ENCODE measurements at regions not wholly inside any gene's neighbourhood (a gene's known extent, or its start where the extent isn't known, plus 50 kb on each side); places are given as distances from the start of the nearest gene placed in this dataset.

DNA sequence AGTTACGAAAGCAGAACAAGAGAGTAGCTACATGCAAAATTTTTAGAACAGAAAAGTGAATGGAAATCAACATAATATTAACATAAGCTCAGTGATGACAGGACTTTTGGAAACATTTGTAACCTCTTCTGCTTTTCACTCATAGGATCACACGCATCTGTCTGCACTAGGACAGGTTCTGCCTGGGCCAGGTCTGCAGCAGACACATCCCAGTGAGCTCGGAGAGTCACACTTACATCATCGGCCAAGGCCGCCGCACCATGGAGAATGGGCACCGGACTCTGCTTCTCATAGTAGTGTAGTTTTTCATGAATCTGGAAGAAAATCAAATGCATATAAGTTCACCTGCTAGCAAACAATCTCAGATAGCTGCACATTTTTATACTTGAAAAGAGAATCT is 150.9 kb upstream of the ODAD2 start:
- H3K79me2 ChIP-seq (replicated peaks; ENCODE audit: insufficient read depth, low read length) = no peaks in the 10 kb centered on the region
- no peak overlapping the region for H2AFZ ChIP-seq (ENCODE audit: low read depth, low read length)
- H3K4me2 ChIP-seq (ENCODE audit: low read length) = no peak overlapping the region
- H3K36me3 ChIP-seq (ENCODE audit: insufficient read depth, low read length) = no peaks in the 10 kb centered on the region
- TF ChIP-seq TAF1 (IDR thresholded peaks at IDR 0.05; ENCODE audit: low read depth) (no peak), POLR2AphosphoS5 (IDR thresholded peaks at IDR 0.05) (no peak), RAD21 (conservative IDR thresholded peaks at IDR 0.05) (no peak), EP300 (conservative IDR thresholded peaks at IDR 0.05; ENCODE audit: poor library complexity, severe bottlenecking) (no peak), EZH2 (IDR thresholded peaks at IDR 0.05; ENCODE audit: borderline replicate concordance, insufficient read depth, low read length, poor library complexity, severe bottlenecking) (no peak), SMC3 (conservative IDR thresholded peaks at IDR 0.05; ENCODE audit: poor library complexity) (no peak), MXI1 (conservative IDR thresholded peaks at IDR 0.05; ENCODE audit: poor library complexity, severe bottlenecking) (no peak)
- TF ChIP-seq, protein P1, sequence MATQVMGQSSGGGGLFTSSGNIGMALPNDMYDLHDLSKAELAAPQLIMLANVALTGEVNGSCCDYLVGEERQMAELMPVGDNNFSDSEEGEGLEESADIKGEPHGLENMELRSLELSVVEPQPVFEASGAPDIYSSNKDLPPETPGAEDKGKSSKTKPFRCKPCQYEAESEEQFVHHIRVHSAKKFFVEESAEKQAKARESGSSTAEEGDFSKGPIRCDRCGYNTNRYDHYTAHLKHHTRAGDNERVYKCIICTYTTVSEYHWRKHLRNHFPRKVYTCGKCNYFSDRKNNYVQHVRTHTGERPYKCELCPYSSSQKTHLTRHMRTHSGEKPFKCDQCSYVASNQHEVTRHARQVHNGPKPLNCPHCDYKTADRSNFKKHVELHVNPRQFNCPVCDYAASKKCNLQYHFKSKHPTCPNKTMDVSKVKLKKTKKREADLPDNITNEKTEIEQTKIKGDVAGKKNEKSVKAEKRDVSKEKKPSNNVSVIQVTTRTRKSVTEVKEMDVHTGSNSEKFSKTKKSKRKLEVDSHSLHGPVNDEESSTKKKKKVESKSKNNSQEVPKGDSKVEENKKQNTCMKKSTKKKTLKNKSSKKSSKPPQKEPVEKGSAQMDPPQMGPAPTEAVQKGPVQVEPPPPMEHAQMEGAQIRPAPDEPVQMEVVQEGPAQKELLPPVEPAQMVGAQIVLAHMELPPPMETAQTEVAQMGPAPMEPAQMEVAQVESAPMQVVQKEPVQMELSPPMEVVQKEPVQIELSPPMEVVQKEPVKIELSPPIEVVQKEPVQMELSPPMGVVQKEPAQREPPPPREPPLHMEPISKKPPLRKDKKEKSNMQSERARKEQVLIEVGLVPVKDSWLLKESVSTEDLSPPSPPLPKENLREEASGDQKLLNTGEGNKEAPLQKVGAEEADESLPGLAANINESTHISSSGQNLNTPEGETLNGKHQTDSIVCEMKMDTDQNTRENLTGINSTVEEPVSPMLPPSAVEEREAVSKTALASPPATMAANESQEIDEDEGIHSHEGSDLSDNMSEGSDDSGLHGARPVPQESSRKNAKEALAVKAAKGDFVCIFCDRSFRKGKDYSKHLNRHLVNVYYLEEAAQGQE (IDR thresholded peaks at IDR 0.05; ENCODE audit: borderline replicate concordance) = no peak
- TF ChIP-seq, protein P2, sequence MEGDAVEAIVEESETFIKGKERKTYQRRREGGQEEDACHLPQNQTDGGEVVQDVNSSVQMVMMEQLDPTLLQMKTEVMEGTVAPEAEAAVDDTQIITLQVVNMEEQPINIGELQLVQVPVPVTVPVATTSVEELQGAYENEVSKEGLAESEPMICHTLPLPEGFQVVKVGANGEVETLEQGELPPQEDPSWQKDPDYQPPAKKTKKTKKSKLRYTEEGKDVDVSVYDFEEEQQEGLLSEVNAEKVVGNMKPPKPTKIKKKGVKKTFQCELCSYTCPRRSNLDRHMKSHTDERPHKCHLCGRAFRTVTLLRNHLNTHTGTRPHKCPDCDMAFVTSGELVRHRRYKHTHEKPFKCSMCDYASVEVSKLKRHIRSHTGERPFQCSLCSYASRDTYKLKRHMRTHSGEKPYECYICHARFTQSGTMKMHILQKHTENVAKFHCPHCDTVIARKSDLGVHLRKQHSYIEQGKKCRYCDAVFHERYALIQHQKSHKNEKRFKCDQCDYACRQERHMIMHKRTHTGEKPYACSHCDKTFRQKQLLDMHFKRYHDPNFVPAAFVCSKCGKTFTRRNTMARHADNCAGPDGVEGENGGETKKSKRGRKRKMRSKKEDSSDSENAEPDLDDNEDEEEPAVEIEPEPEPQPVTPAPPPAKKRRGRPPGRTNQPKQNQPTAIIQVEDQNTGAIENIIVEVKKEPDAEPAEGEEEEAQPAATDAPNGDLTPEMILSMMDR (IDR thresholded peaks at IDR 0.05; ENCODE audit: poor library complexity, severe bottlenecking) = no peak
- H3K27me3 ChIP-seq (ENCODE audit: insufficient read depth, low read depth, low read length) = no peaks in the 10 kb centered on the region
- no peak overlapping the region for H3K4me3 ChIP-seq (ENCODE audit: low read length)
- no peaks in the 10 kb centered on the region for H4K20me1 ChIP-seq (ENCODE audit: insufficient read depth)
- no peak overlapping the region for H3K9ac ChIP-seq (ENCODE audit: low read length)
- H3F3A ChIP-seq (ENCODE audit: insufficient read depth, low read length, poor library complexity, severe bottlenecking) = no peaks in the 10 kb centered on the region
- H3K9me2 ChIP-seq (ENCODE audit: insufficient read depth, low read length) = no peaks in the 10 kb centered on the region
- H3K9me3 ChIP-seq (ENCODE audit: low read length) = no peaks in the 10 kb centered on the region
- H3K27ac ChIP-seq (ENCODE audit: low read length) = no peak overlapping the region

DNA sequence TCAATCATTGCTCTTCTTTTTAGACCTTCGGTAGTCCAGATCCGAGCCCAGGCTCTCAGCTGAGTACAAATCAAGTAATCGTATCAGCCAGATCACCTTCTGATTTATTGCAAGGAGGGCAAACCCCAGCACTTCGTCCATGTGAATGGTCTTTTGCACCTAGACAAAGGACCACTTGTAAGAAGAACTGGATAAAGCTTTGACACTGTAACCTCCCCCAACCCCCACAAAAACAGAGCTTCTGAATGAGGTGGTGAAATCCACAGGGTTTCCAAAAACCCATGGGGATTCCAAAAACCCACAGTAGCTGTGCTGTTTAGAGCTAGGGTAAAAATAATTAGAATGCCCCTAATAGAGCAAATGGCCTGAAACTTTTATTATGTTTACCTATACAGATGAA is 148.8 kb upstream of the ODAD2 start:
- Histone ChIP-seq H3K9me2 (ENCODE audit: insufficient read depth, low read length) (no peaks in the 10 kb centered on the region), H3K4me2 (ENCODE audit: low read length) (no peak overlapping the region), H3K36me3 (ENCODE audit: insufficient read depth, low read length) (no peaks in the 10 kb centered on the region), H3K9me3 (ENCODE audit: low read length) (no peaks in the 10 kb centered on the region), H3K27me3 (ENCODE audit: insufficient read depth, low read depth, low read length) (no peaks in the 10 kb centered on the region), H3K4me3 (ENCODE audit: low read length) (no peak overlapping the region), H3F3A (ENCODE audit: insufficient read depth, low read length, poor library complexity, severe bottlenecking) (no peaks in the 10 kb centered on the region), H3K9ac (ENCODE audit: low read length) (no peak overlapping the region), H2AFZ (ENCODE audit: low read depth, low read length) (no peak overlapping the region), H3K27ac (ENCODE audit: low read length) (no peak overlapping the region), H4K20me1 (ENCODE audit: insufficient read depth) (no peaks in the 10 kb centered on the region), H3K79me2 (replicated peaks; ENCODE audit: insufficient read depth, low read length) (no peaks in the 10 kb centered on the region)
- no peak for TF ChIP-seq EZH2 (IDR thresholded peaks at IDR 0.05; ENCODE audit: borderline replicate concordance, insufficient read depth, low read length, poor library complexity, severe bottlenecking)
- no peak for TF ChIP-seq MXI1 (conservative IDR thresholded peaks at IDR 0.05; ENCODE audit: poor library complexity, severe bottlenecking)
- TF ChIP-seq EP300 (conservative IDR thresholded peaks at IDR 0.05; ENCODE audit: poor library complexity, severe bottlenecking) = no peak
- TF ChIP-seq, protein P1 (IDR thresholded peaks at IDR 0.05; ENCODE audit: borderline replicate concordance) = no peak
- no peak for TF ChIP-seq SMC3 (conservative IDR thresholded peaks at IDR 0.05; ENCODE audit: poor library complexity)
- TF ChIP-seq, protein P2 (IDR thresholded peaks at IDR 0.05; ENCODE audit: poor library complexity, severe bottlenecking) = no peak
- no peak for TF ChIP-seq RAD21 (conservative IDR thresholded peaks at IDR 0.05)
- TF ChIP-seq TAF1 (IDR thresholded peaks at IDR 0.05; ENCODE audit: low read depth) = no peak
- no peak for TF ChIP-seq POLR2AphosphoS5 (IDR thresholded peaks at IDR 0.05)

Data from neural cell (in vitro differentiated cells).